GM12891 (cell line): ENCODE measurements at regions not wholly inside any gene's neighbourhood (a gene's known extent, or its start where the extent isn't known, plus 50 kb on each side); places are given as distances from the start of the nearest gene placed in this dataset.

ENCODE experiments used
- POLR2AphosphoS5 ChIP-seq: IDR thresholded peaks from 2 replicates; pipeline ENCODE4 v1.6.1; 2011; ENCODE audit warnings: low read depth, low read length, control low read depth
- TAF1 ChIP-seq: IDR thresholded peaks from 2 replicates; pipeline ENCODE4 v1.6.1; 2011; ENCODE audit warnings: low read depth, low read length, control low read depth

DNA sequence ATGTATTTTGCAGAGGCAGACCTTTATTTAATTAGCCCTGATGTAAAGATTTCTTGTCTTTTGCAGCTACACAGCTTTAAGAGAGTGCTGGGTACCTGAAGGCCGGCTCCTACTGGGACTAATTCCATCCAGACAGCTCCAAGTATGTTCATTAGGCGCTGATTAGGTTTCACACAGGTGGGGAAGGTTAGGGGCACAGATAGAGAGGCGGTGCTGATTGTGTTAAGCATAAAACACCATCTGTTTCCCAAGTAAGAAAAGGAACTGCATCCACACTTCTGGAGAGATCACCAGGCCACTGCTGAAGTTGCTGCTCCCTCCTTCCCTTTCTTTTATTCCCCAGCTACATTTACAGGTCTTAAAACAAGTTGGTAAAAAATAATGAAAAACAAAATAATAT, 349.5 kb downstream of the ZIC3 start:
- TF ChIP-seq TAF1: no peak
- TF ChIP-seq POLR2AphosphoS5: no peak
